Body of pancreas (tissue), 4 donors: ENCODE measurements at regions not wholly inside any gene's neighbourhood (a gene's known extent, or its start where the extent isn't known, plus 50 kb on each side); places are given as distances from the start of the nearest gene placed in this dataset.

Experiments used
- CTCF ChIP-seq, 7 experiments: fragments of 450-650 bp in 4 of 7; fragments of 200-600 bp in 3 of 7; sonication (generic) in 3 of 7; IDR thresholded peaks; one replicate each; pipeline ENCODE4 v1.5.1; 2016 to 2019; ENCODE audit warnings: antibody characterized with exemption in 7 of 7
- POLR2A ChIP-seq, 3 donors: fragments of 450-650 bp; IDR thresholded peaks; one replicate each; pipeline ENCODE4 v1.6.1; 2016; ENCODE audit warnings: antibody characterized with exemption in 3 of 3, mild to moderate bottlenecking in 2 of 3

GRCh38 chr18:24651434-24651833 is 191.0 kb downstream of the HRH4 start:
- TF ChIP-seq CTCF (IDR thresholded peaks at IDR 0.05) (no peak), POLR2A (IDR thresholded peaks at IDR 0.05) (no peak)
